NCI-H2107 treated with DMSO at 0.1 percent for 48 hours (cell line): ENCODE measurements at regions not wholly inside any gene's neighbourhood (a gene's known extent, or its start where the extent isn't known, plus 50 kb on each side); places are given as distances from the start of the nearest gene placed in this dataset.

Experiments
- DNase-seq: peaks from one replicate; lab custom pipeline; 2025; ENCODE audit not compliant: unreplicated experiment; lab: John Stamatoyannopoulos, UW

GRCh38 chr12:127223011-127223410 is 1044.0 kb upstream of the TMEM132C start:
- DNase-seq: no peak

GRCh38 chr12:127223731-127224130 is 1043.2 kb upstream of the TMEM132C start:
- no peak for DNase-seq

- DNase-seq: no peak
These were observed 1036.1 kb upstream of the TMEM132C start for GRCh38 chr12:127230843-127231260.

DNA sequence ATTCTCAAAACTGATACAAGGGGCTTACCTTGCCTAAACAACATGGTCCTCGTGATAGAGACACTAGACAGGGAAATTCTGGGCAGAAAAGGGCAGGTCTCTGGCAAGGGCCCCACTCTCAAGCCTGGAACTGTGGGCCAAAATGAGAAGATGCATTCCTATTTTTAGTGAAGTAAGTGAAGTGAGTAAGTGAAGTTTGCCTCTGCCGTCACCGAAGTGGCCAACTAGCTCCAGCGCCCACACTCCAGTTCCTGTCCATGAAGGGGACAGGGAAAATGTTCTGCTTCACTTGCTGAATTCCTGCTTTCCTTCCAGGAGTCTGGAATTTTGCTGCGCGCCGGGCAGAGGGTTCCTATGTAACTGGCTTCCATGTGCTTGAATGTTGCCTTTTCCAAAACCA is 1035.6 kb upstream of the TMEM132C start:
- DNase-seq: no peak

GRCh38 chr12:127233016-127233415 is 1034.0 kb upstream of the TMEM132C start:
- DNase-seq: no peak

DNA sequence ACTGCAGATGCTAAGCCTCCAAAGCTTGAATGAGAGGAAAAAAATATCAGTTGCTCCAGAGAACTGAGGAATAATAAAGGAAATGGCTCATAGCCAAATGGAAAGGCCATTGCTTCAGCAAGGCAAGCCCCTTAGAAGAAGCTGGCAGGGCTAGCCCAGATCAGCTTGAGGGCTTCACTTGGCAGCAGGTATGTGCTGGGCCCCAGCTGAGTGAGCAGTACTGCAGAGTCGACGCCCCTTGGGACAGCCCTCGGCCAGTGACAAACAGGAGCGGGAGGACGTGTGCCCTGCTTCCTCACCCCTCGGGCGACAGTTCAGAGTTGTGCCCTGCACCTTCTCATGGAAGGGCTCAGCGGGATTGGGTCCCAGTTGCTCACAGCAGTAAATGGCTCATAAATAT is 1031.2 kb upstream of the TMEM132C start:
- no peak for DNase-seq

DNA sequence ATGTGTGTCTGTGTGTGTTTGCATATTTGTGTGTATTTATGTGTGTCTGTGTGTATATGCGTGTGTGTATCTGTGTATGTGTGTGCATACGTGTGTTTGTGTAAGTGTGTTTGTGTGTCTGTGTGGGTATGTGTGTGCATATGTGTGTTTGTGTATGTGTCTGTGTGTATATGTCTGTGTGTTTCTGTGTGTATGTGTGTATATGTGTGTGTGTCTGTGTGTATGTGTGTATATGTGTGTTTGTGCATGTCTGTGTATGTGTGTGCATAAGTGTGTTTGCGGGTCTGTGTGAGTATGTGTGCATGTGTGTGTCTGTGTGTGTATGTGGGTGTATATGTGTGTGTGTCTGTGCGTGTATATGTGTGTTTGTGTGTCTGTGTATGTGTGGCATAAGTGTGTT is 1030.5 kb upstream of the TMEM132C start:
- DNase-seq: no peak

GRCh38 chr12:127237151-127237550 is 1029.8 kb upstream of the TMEM132C start:
- no peak for DNase-seq

DNA sequence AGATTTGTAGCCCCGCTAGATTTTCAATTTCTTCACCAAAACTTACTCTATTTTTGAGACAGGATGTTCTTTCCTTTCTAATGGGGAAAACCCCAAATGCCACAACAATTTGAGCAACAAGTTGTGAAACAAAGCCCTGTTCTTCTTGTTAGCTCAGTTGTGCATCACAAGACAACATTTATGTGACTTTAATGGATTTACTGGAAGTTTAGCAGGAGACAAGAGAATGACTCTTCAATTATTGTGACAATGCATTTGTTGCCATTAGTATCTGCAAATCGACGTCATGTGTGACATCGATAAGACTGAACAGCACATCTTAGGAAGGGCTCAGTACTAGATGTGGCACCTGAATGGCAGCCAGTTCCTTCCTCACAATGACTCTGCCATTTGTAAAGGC is 1028.9 kb upstream of the TMEM132C start:
- no peak for DNase-seq

GRCh38 chr12:127239781-127240180 is 1027.2 kb upstream of the TMEM132C start:
- no peak for DNase-seq

DNA sequence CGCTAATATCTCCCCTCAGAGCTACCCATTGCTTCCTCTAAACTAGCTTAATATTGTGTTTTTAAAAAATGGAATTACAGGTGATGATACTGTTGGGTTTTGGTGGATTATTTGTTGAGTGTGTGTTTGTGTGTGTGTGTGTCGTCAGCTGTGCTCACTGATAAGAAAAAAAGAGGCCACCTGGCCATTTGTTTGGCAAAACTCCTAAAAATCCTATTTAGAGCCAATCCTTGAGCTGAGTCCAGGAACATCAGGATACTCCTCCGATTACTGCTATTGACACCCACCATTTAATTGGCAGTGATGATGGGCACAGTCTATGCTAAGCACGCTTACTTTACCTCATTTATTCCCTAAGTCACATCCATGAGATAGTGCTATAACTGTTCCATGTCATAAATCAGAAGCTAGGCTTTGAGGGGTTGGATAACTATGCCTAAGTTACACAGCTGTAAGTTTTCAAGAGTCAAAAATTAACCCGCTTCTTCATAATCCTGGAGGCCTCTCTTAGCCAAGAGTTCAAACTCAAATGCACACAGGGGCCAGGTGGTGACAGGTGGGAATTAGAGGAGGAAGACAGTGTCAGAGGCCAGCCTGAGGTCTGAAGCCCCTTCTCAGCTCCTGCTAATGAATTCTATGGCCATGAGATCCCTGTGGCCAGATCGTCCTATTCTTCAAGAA is 1026.6 kb upstream of the TMEM132C start:
- no peak for DNase-seq

DNA sequence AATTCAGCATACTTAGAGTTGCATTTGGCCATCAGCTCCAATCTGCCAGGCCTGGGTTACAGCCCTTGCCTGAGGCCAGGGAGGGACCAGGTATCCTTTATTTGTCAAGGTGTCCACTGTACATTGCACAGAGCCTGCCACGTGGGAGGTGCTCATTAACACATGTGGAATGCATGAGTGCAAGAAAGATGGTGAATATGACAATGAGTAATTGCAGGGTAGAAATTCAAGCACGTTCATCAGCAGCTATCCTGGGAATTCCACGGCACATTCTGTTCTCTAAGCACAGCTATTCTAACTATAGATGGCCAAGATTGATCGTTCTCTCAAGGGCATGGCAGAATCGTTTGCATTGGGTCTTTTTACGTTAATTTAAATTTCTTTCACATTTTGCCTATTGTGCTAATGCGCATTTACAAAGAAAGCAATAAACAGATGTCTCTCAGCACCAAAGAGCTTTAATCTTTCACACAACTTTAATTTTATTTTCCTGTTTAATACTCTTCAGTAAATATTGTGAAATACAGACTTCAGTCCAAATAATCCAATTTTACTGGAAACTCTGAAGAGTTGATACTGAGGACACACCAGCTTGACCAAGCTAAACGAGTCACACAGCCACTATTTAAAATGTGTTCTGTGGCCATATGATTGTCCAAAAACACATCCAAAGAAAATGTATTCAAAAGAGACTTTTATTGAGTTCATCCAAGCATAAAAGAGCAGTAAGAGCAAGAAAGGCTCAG is 1025.7 kb upstream of the TMEM132C start:
- no peak for DNase-seq

DNA sequence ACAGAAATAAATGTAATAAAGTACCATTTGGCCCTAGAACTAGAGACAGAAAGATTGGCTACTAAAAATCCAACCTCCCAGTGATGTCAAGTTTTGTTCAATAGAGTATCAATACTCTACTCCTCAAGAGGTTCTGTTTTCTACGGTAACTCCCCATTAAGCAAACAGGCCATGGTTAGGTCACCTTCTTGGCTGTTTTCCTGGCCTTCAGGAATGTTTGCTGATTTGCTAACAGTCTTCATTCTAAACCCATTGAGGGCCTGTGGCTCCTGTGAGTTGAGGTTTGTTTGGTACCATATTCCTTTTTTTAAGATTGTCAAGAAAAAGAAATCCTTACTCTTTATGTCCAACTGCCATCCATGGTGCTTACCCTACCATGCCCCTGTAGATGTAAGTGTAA is 1022.0 kb upstream of the TMEM132C start:
- no peak for DNase-seq

DNA sequence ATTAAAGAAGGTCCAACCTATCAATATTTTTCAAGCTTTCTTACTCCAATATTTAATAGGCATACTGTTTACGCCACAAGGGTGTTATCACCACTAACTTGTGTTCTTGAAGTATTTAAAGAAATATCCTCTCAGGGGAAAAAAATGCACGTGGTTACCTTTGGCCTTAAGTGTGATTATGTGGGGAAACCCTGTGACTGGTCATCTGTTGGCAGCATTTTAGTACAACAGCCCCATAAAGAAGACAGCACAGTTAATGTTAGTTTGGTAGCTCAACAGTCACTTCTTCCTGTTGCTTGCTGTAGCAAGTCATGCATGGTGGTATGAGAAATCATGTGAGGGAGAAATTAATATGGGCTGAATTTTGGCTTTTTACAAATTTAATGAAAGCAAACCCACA is 1021.5 kb upstream of the TMEM132C start:
- no peak for DNase-seq

- no peak for DNase-seq
These were observed 1019.0 kb upstream of the TMEM132C start for GRCh38 chr12:127247937-127248336.

- DNase-seq: no peak
These were observed 1017.5 kb upstream of the TMEM132C start for GRCh38 chr12:127249428-127249827.

DNA sequence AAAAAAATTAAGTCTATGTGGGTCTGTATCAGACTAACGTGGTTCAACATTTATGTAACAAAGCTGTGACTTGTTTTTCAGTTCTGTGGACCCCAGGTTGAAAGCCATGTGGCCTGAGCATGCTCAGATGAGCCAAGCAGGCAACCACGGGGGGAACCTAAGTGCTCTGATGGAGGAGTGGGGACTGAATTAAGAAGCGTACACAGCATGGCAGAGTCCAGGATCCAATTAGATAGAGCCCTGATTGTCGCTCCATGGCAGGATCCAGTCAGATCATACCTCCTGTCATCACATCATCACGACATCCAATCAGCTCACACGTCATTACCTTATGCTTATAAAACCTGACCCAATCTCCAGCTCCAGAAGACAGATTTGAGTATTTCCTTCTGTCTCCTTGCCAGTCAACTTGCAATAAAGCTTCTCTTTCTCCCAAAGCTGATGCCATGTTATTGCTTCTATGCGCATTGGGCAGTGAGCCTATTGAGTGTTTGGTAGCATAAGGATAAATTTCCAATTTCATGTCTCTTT is 1013.1 kb upstream of the TMEM132C start:
- DNase-seq: no peak

- no peak for DNase-seq
These were observed 1012.5 kb upstream of the TMEM132C start for GRCh38 chr12:127254420-127254955.

GRCh38 chr12:127257366-127257935 is 1009.5 kb upstream of the TMEM132C start:
- no peak for DNase-seq

- DNase-seq: no peak
These were observed 1006.4 kb upstream of the TMEM132C start for GRCh38 chr12:127260531-127260930.

- no peak for DNase-seq
These were observed 1006.0 kb upstream of the TMEM132C start for GRCh38 chr12:127260999-127261398.

DNA sequence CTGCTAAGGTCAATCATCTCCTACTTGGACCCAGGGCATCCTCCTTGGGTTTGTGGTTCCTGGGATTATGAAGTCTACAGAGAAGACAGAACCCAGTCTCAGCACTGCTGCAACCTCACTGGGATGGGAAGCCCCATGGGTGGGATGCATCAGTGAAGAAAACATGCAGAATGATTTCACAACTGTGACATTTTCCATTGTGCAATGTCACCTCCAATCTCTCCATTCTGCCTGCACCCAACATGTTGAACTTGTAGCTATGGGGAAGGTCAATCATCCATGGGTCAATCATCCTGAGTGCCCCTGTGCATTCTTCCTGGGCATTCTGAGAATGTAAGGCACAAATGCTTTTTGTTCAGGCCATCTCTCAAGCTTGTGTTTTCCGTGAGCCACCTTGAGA is 1004.4 kb upstream of the TMEM132C start:
- DNase-seq: no peak
